ENCODE measurements at regions not wholly inside any gene's neighbourhood (a gene's known extent, or its start where the extent isn't known, plus 50 kb on each side); places are given as distances from the start of the nearest gene placed in this dataset.

DNA sequence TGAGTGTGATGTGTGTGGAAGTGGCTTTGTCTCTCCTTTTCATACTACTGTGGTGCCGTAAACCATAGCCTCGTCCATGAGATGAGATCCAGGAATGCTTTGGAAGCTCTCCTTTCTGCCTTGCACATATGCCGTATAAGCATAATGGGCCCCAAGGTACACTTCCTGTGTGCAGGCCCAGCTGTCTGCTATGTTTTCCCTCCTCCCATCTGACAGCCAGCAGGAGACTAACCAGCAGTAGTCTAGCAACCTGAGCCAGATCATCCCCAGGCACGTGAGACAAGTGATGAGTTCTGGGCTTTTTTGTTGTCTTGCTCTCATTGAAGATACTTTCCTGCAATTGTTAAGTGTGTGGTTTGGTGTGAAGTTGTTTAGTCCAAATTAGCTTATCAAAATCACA is 555.5 kb upstream of the LRRTM4 start:
- TF ChIP-seq, protein P1, sequence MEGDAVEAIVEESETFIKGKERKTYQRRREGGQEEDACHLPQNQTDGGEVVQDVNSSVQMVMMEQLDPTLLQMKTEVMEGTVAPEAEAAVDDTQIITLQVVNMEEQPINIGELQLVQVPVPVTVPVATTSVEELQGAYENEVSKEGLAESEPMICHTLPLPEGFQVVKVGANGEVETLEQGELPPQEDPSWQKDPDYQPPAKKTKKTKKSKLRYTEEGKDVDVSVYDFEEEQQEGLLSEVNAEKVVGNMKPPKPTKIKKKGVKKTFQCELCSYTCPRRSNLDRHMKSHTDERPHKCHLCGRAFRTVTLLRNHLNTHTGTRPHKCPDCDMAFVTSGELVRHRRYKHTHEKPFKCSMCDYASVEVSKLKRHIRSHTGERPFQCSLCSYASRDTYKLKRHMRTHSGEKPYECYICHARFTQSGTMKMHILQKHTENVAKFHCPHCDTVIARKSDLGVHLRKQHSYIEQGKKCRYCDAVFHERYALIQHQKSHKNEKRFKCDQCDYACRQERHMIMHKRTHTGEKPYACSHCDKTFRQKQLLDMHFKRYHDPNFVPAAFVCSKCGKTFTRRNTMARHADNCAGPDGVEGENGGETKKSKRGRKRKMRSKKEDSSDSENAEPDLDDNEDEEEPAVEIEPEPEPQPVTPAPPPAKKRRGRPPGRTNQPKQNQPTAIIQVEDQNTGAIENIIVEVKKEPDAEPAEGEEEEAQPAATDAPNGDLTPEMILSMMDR (conservative IDR thresholded peaks at IDR 0.05; ENCODE audit: low read depth, low read length) = no peak
- no peak for TF ChIP-seq EZH2 (IDR thresholded peaks at IDR 0.05; ENCODE audit: borderline replicate concordance, low read depth, low read length, poor library complexity, severe bottlenecking)

Measured in A673 (cell line).